ENCODE measurements at regions not wholly inside any gene's neighbourhood (a gene's known extent, or its start where the extent isn't known, plus 50 kb on each side); places are given as distances from the start of the nearest gene placed in this dataset.
A peak's percentile ranks its signal among the peaks of the same experiment; 100 is the strongest.

DNA sequence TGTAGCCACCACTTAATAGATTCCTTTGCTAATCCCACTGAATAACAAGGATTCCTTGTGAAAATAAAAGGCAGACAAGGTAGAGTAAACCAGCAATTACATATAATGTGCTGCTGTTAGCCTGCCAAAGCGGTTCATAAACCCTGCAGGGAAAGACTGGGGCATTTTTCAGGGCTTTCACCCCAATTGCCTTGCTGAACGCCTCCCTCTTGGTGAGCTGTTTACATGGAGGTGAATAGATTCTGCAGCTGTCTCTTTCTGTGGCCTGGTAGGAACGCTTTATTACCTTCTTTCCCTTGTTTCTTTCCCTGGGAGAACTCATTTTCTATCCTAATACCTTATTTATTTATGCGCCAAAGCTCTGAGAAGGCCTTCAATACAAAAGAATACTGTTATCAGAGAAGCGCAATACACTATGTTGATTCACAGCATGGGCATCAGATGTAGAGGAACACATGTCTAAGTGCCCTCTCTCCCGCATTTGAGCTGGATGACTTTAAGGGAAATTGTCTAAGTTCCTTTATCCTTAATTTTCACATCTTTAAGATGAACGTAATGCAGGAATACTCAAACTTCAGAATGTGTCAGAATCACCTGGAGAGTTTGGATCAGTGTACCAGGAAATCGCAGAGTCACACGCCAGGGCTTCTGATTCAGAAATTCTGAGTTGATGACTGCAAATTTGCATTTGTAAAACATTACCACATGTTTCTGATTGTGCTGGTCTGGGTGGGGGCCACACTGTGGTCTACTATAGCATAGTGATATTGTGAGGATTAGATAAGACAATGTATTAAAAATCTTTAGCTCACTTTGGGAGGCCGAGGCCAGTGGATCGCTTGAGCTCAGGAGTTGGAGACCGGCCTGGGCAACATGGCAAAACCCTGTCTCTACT is 1203.8 kb downstream of the SORCS3 start:
- DNase-seq: no peak

DNA sequence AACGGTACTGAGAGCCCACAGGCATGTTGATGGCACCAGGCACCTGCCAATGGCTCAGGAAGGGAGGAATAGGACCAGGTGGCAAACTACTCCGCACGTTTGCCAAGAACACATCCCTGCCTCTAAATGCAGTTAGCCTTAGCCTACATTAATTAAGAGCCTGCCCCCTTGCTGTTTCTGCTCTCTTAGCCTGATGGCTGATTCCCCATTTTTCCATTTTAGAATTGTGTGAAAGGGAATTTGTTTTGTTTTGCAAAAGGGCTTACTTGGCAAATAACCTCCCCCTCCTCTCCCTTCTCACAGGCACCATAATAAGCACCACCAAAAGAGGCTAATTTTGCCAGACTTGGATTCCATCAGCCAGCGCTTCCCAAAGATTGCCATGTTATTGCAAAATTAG is 1203.2 kb downstream of the SORCS3 start:
- no peak for DNase-seq

DNA sequence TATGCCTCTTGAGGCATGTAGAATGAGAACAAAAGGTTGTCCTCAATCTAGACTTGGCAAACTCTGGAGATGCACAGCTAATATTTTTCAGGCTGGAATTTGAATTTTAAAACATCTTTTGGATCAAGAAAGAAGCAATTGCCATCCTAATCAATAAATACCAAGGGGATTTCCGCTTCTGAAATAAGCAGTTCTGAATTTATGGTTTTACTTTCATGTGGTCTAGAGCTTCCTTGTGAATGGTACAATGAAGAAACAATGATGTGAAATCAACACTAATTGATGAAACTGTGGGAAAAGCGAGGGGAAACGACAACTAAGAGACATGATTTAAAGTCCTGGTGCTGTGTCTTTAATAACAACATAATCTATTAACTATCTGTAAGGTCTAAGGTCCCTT is 1202.7 kb downstream of the SORCS3 start:
- DNase-seq: no peak

DNA sequence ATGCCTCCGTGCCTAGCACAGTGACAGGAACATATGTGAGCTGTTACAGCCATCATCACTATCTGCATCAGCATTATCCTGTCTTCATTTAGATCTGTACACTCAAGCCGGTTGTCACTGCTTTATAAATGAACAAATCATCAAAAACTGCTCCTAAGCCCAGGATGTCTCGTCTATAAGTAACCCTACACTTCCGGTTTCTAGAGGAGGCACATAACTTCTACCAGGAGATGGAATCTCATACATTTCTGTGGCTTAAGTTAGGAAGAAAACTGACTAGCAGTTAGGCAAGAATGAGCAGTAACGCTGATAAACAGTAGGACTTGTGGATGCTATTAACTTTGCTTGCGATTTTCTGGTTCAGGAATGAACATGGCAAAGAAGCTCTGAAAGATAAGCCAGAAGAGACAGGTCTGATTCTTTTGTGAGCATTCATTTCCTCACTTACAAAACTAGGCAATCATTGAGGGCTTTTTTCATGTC is 1199.2 kb downstream of the SORCS3 start:
- DNase-seq: no peak

DNA sequence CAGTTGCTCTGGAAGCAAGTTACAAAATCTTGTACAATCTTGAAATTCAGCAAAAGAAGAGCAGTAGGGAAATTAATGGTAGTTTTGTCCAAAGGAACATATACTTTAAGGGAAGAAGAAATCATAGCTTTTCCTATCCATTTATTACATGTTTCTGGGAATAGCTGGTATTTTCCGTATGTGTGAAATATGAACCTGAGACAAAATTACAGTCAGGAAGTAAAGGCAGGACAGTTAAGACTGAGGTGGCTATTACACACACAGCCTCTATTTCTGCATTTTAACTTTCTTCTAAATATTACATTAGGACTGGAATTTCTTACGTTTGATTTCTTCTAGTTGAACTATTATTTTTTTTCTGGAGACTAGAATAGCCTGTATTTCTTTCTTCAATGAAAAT is 1197.3 kb downstream of the SORCS3 start:
- DNase-seq: no peak

DNA sequence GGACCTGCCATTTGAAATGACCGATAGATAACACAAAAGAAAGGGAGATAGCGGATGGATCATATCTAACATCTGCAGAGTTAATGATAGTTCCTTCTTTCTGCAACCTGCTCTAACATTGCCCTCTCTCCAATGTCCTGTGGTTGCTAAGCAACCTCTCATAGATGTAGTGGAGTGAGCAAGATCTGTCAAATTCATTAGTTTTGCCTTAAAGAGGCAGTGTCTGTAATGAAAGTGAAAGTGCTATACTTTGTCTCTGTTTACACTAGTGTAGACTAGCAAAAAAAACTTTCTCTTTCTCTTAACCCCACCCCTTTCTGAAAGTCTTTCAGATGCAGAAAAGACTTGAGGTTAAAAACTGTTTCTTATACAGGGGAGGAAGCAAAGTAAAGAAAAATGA is 1196.9 kb downstream of the SORCS3 start:
- DNase-seq: no peak

DNA sequence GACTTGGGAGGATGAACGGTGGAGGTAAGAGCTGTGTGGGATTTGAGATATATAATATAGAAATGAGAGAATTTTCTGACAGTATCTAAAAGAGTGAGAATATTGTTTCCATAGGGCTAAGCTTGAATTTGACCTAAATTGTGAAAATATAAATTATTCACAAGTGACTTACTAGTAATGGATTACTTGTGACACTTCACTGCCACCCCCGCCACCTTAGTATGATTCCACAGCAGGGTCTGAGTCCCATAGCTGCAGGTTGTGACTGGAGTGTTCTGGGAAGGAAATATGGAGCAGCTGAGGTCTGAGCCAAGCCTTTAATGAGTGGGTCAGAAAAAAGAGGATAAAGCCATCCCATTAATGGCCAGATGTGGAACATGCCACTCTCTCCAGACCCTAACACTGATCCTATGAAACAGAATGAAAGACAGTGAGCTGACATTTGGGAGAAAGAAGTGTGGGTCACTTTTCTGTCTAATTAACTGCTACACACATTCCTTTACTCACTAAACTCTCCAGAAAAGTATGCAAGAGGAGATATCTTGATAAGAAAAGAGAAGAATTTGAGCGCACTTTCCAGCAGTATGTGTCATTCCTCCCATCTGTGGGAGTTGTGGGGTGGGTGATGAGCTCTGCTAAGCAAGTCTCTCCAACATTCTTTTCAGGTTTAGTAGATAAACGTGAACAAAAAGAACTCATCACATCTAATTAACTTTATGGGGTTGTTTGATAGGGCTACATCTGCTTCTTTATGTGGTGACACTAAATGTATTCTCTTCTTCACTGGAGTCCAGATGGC is 1193.4 kb downstream of the SORCS3 start:
- DNase-seq: no peak

DNA sequence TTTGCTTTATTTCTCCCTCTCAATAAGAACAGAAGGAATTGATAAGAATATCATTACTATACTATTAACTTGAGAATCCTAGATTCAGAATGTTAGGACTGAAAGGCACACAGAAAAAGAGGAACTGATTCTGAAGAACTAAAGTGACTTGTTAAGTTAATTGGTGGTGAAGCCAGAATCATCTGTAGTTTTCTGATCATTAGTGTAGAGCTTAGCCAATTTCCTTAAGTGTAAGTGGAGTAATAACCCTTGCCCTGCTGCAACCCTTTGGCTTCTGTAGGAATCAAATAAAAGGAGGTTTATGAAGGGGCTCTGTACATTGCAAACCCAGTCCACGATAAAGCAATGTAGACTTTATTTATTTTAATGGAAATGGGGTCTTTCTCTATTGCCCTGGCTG is 1186.0 kb downstream of the SORCS3 start:
- no peak for DNase-seq

DNA sequence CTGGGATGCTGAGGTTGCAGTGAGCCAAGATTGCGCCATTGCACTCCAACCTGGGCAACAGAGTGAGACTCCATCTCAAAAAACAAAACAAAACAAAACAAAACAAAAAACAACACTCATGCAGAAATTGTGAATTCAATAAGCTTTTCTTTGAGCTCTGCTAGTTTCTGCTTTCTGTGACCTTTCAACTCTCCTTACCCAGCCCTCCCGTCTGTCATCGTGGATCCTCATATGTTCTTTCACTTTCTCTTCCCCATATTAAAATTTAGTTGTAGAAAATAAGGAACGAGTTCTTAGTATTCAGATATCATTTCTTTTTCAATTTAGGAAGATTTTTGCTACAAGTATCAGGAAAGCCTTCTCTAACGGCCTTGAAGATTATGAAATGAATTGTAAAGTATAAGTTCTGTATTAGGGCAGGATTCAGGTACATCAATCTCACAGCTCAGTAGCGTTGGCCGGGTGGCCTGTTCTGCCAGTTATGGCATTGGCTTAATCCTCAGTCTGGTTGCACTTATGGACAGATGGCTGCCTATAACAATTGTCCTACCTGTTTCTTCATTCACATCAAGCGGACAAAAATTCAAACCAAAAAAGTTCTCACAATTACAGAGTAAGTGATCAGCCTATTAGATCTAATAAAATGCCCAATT is 1167.0 kb downstream of the SORCS3 start:
- no peak for DNase-seq

DNA sequence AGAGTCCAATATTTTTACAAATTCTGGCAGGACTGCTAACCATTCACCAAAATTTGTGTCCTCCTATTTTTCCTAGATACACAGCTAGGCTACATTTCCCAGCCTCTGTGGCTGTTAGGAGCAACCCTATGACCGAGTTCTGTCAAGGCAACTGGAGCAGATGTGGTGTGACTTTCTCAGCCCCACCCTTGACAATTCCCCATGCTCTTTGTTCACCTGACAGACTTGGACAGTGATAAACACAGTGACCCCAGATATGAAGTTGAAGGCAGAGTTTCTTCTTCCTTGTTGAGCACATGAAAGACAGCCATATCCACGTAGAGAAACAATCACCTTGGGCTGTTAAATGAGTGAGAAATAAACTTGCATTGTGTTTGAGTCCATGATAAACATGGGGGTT is 1162.1 kb downstream of the SORCS3 start:
- no peak for DNase-seq

DNA sequence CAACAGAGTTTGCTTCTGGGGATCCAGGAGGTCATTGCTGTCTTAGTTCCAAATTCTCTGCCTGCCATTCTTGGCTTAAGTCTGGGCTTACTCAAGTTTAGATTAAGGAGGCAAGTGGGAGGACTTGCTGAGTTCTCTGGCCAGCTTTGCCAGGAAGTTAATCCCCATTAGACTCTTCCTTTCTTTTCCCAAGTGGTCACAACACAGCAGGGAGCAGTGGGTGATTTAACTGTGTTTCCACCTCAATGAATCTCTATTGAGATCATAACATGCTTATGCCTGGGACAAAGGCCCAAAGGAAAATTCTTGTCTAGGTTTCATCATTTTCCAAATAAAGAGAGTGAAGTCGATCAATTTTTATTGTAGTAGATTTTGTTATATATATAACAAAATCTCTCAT is 1159.6 kb downstream of the SORCS3 start:
- DNase-seq: no peak

DNA sequence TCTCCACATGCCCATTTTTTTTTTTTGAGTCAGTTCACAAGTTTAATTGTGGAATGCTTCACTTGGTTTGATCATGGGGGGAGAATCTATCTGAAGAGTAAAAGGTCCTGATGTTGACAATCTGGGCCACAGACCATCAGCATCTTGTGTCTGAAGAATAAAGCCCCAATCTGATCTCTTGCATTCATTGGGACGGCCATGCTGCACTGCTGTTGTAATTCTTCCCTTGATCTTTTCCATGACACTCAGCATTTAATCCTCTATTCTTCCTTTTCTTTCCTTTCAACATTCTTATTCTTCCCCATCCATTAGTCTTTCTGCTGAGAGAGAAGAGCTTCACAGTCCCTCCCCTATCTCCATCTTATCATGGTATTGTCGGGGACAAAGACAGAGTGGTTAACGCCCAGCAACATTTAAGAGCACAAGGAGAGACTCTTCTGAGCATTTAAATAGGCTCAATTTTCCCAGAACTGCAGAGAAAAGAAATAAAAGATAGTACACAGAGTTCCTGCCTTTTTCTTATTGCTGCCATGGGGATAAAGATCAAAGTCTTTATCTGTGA is 1157.3 kb downstream of the SORCS3 start:
- DNase-seq: no peak

DNA sequence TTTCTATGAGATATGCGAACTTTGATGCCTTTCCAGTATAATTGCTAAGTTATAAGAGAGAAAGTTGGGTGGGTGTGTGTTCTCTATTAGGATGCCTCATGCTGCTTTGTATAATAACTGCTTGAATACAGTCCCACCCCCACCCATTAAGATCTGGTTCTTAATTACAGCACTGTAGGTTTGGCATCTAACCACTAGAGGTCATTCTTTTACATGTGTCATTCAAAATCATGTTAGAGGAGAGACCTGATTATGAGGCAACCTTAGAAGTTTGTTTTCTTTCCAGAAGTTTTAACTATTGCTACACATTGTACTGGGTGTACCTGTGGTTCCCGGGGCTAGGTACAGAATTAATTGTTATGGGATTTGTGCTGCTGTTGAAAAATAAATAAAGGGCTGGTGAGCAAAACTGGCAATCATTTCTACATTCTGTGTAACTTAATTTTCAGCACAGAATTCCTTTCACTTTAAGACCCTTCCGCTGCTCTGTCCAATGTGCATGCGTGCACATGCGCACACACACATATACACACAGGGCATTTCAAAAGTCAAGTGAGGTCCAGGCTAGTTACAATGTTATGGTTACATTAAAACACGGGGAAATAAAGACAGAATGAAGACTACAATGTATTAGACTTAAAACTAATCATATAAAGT is 1156.3 kb downstream of the SORCS3 start:
- DNase-seq: peak; percentile 18 to 45

DNA sequence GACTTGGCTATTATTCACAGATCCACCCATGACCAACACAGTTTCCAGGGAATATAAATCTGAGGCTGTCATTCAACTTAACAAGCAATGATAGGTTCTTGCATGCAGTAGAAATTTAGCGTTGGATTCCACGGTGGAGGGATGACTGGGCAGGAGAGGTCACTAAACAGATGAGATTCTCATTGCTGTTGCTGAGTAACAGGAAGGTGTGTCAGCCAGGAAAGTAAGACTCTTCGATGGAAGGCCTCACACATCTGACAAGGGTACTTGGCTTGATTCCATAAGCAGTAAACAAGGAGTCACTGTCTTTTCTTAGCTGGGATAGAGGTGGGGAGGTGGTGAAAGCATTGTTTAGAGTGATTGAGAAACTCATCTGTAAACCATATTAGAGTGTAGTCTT is 1152.0 kb downstream of the SORCS3 start:
- DNase-seq: no peak

DNA sequence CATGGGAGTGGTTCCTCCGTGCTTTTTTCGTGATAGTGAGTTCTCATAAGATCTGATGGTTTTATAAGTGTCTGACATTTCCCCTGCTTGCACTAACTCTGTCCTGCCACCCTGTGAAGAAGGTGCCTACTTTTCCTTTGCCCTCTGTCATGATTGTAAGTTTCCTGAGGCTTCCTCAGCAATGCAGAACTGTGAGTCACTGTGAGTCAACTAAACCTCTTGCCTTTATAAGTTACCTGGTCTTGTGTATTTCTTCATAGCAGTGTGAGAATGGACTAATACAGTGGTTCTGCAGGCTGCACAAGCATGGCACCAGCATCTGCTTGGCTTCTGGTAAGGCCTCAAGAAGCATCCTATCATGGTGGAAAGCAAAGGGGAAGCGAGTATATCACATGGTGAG is 1144.6 kb downstream of the SORCS3 start:
- no peak for DNase-seq

DNA sequence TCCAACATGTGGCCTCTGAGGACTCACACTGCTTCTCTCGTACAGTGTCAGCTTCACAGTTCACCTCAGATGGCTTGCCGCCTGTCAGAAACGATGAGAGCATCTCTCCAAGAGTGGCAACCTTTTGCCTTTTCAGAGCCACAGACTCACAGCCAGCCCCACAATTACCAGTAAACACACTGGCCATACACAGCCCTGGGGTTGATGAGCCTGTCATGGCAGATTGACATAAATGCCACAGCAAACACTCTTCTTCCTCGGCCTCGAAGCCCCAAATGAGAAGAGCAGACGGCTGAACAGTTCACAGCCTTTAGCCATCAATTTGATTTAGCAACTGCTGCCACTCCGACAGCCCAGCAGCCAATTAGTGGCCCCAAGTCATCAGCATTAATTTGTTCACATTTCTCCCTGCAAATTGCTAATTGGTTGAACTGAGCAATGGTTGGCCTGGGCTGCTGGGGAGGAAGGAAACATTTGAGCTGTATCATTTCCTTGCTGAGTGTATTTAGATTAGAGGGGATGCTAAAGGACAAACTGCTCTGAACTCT is 1142.9 kb downstream of the SORCS3 start:
- DNase-seq: no peak

DNA sequence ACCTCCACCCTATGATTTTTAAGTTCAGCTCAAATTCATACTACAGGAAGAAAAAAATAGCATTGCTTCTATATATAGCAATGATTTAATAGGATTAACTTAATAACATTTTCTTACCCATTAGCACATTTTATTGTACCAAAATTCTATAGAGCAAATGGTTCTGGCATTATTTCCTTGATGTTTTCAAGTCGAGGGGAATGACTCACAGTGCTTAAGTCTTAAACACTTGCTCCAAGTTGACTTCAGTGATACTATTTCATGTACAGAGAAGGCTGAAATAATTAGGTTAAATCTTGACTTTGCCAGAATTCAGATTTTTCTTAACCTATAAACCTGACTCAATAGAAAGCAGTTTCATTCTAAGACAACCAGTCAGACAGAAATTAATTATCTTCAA is 1133.8 kb downstream of the SORCS3 start:
- DNase-seq: no peak

DNA sequence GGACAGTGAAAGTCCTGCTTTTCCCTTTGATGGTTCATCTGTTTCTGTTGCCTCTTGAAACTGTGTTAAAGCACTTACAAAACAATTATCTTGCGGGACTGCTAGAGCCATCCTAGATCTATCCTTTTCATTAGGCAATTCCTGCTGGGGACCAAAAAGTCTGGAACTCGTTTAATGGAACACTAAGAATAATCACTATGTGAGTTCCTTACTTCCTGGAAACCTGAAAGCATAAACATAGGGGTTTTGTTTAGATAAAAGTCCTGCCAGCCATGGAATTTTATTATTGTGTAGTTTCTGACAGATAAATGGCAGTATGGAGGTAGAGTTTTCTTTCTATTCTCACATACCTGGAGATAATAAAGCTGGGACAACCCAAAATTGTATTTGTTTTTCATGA is 1133.3 kb downstream of the SORCS3 start:
- no peak for DNase-seq

DNA sequence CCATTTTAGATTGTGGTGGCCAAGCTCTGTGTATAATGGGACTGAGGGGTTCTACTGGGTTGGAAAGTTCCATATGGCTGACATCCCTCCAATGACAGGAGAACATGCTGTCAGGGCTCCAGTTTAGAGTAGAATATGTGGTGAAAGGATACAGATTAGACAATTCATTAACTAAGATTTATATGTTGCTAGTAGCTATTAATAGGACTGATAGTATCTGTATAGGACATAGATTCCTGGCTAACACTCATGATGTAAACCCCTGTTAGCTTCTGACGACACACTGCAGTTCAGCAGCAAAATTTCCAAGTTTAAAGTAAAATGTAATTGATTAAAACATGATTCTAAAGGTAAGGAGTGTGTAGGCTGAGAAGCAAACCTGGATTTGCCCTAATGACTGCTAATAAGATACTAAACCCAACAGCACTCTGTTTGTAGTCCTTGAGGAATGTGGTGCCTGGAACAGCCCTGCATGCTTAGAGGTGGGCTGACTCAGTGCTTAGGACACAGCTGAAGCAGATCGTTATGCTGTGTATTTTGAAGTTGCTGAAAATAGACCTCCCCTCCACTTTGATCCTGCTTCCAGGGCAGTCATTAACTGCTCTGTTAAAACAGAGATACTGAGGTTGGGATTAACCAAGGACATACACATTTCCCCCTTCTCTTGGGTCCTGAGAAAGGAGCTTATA is 1129.6 kb downstream of the SORCS3 start:
- DNase-seq: no peak

DNA sequence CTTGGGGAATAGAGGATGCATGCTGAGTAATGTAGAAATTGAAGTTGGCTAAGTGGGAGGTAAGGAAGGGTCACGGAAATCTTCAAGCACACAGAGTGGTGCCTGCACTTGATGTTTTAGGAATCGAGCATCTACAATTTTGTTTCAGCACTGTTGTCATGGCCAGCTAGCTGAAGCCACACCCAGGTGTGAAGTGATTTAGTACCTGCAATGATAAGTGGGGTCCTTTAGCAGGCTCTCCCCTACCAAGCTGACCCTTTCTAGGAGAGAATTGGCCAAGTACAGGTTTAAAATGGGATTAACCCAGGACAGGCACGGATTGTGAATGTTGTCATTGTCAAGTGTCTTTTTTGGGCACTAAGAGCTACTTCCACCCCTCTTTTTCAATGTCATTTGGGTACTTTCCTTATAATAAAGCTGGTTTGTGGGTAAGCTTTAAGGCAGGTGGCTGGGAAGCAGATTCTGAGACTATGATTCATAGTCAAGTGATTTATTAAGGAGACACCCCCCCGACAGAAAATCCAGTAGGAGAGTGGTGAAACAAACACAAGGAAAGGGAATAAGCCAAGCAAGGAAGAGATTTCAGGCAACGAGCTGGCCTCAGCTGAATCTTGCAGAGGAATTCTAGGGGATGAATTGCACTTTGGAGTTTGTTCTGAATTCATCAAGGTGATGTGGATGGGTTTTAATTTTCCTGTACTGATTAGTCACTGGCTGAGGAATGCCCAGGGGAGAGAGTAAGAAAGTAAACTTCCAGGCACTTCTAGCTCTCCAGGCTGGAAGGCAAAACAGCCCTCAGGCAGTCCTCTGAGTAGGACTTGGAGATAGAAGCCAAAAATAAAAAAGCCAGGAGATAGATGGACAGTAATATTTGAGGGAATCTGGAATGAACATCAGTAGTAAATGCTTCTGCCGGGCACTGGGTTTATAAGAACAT is 1128.4 kb downstream of the SORCS3 start:
- DNase-seq: no peak

DNA sequence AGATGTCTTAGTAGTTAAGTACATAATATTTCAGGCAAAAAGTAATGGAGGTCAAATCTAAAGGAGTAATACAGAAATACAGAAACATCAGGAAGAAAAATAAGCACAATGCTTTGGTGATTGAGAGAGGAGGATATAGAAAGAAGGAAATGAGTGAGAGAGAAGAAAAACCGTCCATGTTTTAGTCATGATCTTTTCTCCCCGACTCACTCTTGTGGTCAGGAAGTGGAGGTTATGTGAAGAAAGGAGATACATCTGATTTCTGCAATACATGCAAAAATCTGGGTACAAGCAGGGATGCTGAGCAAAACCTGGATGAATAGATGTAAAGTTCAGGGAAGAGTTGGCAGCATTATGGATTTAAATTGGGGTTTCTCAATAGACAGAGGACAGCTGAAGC is 1122.5 kb downstream of the SORCS3 start:
- DNase-seq: no peak

Measured in AML-193 (cell line).